Peyer's patch (tissue), 4 donors: ENCODE measurements at regions not wholly inside any gene's neighbourhood (a gene's known extent, or its start where the extent isn't known, plus 50 kb on each side); places are given as distances from the start of the nearest gene placed in this dataset.
"Not testable (repeated sequence)": the region's sequence is repeated elsewhere in the genome, so short reads cannot be mapped to it uniquely, and the experiment has no call there.

Experiments used
- DNase-seq, 3 donors: peaks; one replicate each; pipeline ENCODE4 v3.0.0-alpha.2; 2017 to 2019
- H3K27ac ChIP-seq, 4 donors: fragments of 200-600 bp; sonication (generic); one replicate each; pipeline ENCODE4 v1.5.1; 2016 to 2019
- H3K27me3 ChIP-seq, 2 donors: fragments of 200-600 bp; sonication (generic); one replicate each; pipeline ENCODE4 v1.5.1; 2019
- H3K36me3 ChIP-seq, 3 donors: fragments of 200-600 bp; sonication (generic); one replicate each; pipeline ENCODE4 v1.5.1; 2016 to 2019
- H3K4me1 ChIP-seq, 4 donors: fragments of 200-600 bp; sonication (generic); one replicate each; pipeline ENCODE4 v1.5.1; 2016 to 2019
- H3K4me3 ChIP-seq, 4 donors: fragments of 200-600 bp; sonication (generic); 1 replicate in 3 of 4; 2 replicates in 1 of 4; pipeline ENCODE4 v1.5.1; 2016 to 2019; ENCODE audit warnings: mild to moderate bottlenecking in 1 of 4
- H3K9me3 ChIP-seq, 4 donors: fragments of 200-600 bp; sonication (generic); one replicate each; pipeline ENCODE4 v1.5.1; 2016 to 2019; ENCODE audit warnings: mild to moderate bottlenecking in 1 of 4
- POLR2A ChIP-seq, 2 donors: fragments of 450-650 bp; IDR thresholded peaks; one replicate each; pipeline ENCODE4 v1.5.1; 2017; ENCODE audit warnings: antibody characterized with exemption in 2 of 2, mild to moderate bottlenecking in 2 of 2, moderate library complexity in 2 of 2
- TF ChIP-seq, protein P1 (sequence below), 6 experiments: fragments of 450-650 bp in 4 of 6; fragments of 200-600 bp in 2 of 6; sonication (generic) in 1 of 6; IDR thresholded peaks; one replicate each; pipeline ENCODE4 v1.5.1; 2017 to 2019; ENCODE audit warnings: antibody characterized with exemption in 6 of 6, mild to moderate bottlenecking in 3 of 6, moderate library complexity in 1 of 6

DNA sequence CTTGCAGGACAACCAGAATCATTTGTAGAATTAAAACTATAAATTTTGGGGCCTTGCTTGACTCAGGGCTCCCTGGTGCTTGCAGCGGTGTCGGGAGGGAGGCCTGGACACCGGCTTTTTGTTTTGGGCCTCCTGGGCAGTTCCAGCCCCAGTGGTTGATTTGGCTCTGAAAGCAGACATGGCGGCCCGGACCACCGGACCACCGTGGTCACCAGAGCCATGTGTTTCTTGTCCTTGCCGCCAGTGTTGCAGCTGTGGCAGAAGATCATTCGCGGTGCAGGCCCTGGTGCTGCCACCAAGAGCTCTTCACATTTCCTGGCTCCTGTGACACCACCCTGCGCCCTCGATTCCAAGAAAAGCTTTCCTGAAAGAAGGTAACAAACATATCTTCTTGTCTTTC is 484.8 kb downstream of the BRINP3 start:
- Histone ChIP-seq H3K4me3 (no peak overlapping the region), H3K36me3 (no peaks in the 10 kb centered on the region), H3K27me3 (no peaks in the 10 kb centered on the region), H3K27ac (no peak overlapping the region), H3K9me3 (peaks cover 0 to 7% (median 0%) of the 10 kb centered on the region in 4 donors), H3K4me1 (no peaks in the 10 kb centered on the region)
- DNase-seq, result no peak
- TF ChIP-seq POLR2A (IDR thresholded peaks at IDR 0.05), result no peak
- TF ChIP-seq, protein P1, sequence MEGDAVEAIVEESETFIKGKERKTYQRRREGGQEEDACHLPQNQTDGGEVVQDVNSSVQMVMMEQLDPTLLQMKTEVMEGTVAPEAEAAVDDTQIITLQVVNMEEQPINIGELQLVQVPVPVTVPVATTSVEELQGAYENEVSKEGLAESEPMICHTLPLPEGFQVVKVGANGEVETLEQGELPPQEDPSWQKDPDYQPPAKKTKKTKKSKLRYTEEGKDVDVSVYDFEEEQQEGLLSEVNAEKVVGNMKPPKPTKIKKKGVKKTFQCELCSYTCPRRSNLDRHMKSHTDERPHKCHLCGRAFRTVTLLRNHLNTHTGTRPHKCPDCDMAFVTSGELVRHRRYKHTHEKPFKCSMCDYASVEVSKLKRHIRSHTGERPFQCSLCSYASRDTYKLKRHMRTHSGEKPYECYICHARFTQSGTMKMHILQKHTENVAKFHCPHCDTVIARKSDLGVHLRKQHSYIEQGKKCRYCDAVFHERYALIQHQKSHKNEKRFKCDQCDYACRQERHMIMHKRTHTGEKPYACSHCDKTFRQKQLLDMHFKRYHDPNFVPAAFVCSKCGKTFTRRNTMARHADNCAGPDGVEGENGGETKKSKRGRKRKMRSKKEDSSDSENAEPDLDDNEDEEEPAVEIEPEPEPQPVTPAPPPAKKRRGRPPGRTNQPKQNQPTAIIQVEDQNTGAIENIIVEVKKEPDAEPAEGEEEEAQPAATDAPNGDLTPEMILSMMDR (IDR thresholded peaks at IDR 0.05), result no peak

DNA sequence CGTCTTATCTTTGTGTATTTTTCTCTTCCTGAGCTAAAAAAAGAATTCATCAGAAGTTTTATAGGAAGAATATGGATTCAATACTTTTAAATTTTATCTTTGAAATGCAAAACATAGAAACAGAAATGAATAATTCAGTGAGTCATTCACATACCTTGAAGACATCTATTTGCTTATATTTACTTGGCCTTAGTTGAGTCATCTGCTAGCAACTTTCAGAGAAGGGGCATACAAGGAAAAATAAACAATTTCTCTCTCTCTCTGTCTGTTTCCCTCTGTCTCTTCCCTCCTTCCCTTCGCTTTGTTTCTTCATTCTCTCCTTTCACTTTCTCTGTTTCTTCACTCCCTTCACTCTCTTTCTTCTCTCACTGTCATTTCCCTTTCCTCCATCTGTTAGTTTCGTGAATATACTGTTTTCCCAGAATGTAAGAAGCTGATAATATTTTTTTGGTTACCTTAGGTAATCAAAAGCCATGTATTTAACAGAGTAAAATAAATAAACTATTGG is 477.2 kb downstream of the BRINP3 start:
- no peaks in the 10 kb centered on the region for H3K4me1 ChIP-seq
- TF ChIP-seq POLR2A (IDR thresholded peaks at IDR 0.05), result no peak
- TF ChIP-seq, protein P1 (IDR thresholded peaks at IDR 0.05), result no peak
- H3K4me3 ChIP-seq, result no peak overlapping the region
- no peaks in the 10 kb centered on the region for H3K27me3 ChIP-seq
- no peak for DNase-seq
- no peaks in the 10 kb centered on the region for H3K36me3 ChIP-seq
- no peak overlapping the region for H3K27ac ChIP-seq
- H3K9me3 ChIP-seq, result no peaks in the 10 kb centered on the region

DNA sequence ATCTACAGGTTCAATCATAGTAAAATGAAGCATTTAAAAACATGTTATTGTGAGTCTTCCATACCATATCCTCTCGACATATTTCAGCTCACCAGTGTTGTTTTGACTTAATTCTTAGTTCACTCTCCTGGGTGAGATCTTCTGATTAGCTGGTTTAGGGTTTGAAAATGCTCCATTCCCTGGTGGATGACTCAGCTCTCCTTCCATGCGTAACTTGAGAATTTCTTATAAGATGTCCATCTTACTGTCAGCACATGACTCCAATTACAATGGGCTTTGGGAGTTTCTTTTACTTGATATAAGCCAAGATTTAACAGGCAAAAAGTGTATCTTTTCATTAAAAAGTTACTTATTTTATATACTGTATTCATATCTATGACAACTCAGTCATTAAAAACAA is 476.5 kb downstream of the BRINP3 start:
- H3K27ac ChIP-seq, result no peak overlapping the region
- no peaks in the 10 kb centered on the region for H3K27me3 ChIP-seq
- no peak overlapping the region for H3K4me3 ChIP-seq
- DNase-seq, result no peak
- H3K9me3 ChIP-seq, result no peaks in the 10 kb centered on the region
- H3K4me1 ChIP-seq, result no peaks in the 10 kb centered on the region
- TF ChIP-seq, protein P1 (IDR thresholded peaks at IDR 0.05), result no peak
- TF ChIP-seq POLR2A (IDR thresholded peaks at IDR 0.05), result no peak
- no peaks in the 10 kb centered on the region for H3K36me3 ChIP-seq

GRCh38 chr1:190003376-190003775 is 474.3 kb downstream of the BRINP3 start:
- DNase-seq, result no peak
- Histone ChIP-seq H3K9me3 (no peaks in the 10 kb centered on the region), H3K36me3 (no peaks in the 10 kb centered on the region), H3K27me3 (no peaks in the 10 kb centered on the region), H3K4me1 (no peaks in the 10 kb centered on the region), H3K27ac (no peak overlapping the region), H3K4me3 (no peak overlapping the region)
- TF ChIP-seq, protein P1 (IDR thresholded peaks at IDR 0.05), result no peak
- TF ChIP-seq POLR2A (IDR thresholded peaks at IDR 0.05), result no peak

DNA sequence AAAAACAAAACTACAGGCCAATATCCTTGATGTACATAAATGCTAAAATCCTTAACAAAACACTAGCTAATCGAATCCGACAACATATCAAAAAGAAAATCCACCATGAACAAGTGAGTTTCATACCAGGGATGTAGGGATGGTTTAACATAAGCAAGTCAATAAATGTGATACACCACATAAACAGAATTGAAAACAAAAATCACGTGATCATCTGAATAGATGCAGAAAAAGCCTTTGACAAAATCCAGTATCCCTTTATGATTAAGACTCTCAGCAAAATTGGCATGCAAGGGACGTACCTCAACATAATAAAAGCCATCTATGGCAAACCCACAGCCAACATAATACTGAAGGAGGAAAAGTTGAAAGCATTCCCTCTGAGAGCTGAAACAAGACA is 466.1 kb downstream of the BRINP3 start:
- Histone ChIP-seq H3K27ac (no peak overlapping the region), H3K27me3 (no peaks in the 10 kb centered on the region), H3K4me1 (no peaks in the 10 kb centered on the region), H3K4me3 (no peak overlapping the region), H3K36me3 (no peaks in the 10 kb centered on the region), H3K9me3 (no peaks in the 10 kb centered on the region)
- TF ChIP-seq, protein P1 (IDR thresholded peaks at IDR 0.05), result no peak
- no peak for TF ChIP-seq POLR2A (IDR thresholded peaks at IDR 0.05)
- DNase-seq, result no peak

DNA sequence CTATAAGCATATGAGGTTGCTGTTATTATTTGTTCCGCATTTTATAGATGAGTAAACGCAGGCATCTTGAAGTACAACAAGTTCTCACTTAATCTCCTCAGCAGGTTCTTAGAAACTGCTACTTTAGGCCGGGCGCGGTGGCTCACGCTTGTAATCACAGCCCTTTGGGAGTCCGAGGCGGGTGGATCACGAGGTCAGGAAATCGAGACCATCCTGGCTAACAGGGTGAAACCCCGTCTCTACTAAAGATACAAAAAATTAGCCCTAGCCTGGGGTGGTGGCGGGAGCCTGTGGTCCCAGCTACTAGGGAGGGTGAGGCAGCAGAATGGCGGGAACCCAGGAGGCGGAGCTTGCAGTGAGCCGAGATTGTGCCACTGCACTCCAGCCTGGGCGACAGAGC is 458.5 kb downstream of the BRINP3 start:
- not testable (repeated sequence) for H3K36me3 ChIP-seq, H3K4me3 ChIP-seq, H3K9me3 ChIP-seq, H3K4me1 ChIP-seq, H3K27ac ChIP-seq, DNase-seq, H3K27me3 ChIP-seq
